HG02588 (cell line): ENCODE measurements at regions not wholly inside any gene's neighbourhood (a gene's known extent, or its start where the extent isn't known, plus 50 kb on each side); places are given as distances from the start of the nearest gene placed in this dataset.

Experiments used
- ATAC-seq: cut with Tn5 transposase; IDR thresholded peaks from one replicate; pipeline ENCODE4 v1.9.1; 2021; ENCODE audit warnings: mild to moderate bottlenecking, moderate library complexity; ENCODE audit not compliant: unreplicated experiment

- ATAC-seq = no peak
Observed at GRCh38 chr10:3417096-3417495, 244.5 kb upstream of the PITRM1 start.

GRCh38 chr10:3415878-3416605 is 243.5 kb upstream of the PITRM1 start:
- no peak for ATAC-seq

- no peak for ATAC-seq
Observed at GRCh38 chr10:3415038-3415736, 242.6 kb upstream of the PITRM1 start.

GRCh38 chr10:3414667-3415023 is 242.1 kb upstream of the PITRM1 start:
- ATAC-seq = no peak

- ATAC-seq = no peak
Observed at GRCh38 chr10:3413937-3414666, 241.5 kb upstream of the PITRM1 start.

- no peak for ATAC-seq
Observed at GRCh38 chr10:3412646-3413045, 240.1 kb upstream of the PITRM1 start.

GRCh38 chr10:3412071-3412582 is 239.5 kb upstream of the PITRM1 start:
- no peak for ATAC-seq

- ATAC-seq = no peak
Observed at GRCh38 chr10:3411044-3411443, 238.5 kb upstream of the PITRM1 start.

- ATAC-seq = no peak
Observed at GRCh38 chr10:3409928-3410327, 237.3 kb upstream of the PITRM1 start.

- no peak for ATAC-seq
Observed at GRCh38 chr10:3408603-3409365, 236.2 kb upstream of the PITRM1 start.

- ATAC-seq = no peak
Observed at GRCh38 chr10:3407208-3407607, 234.6 kb upstream of the PITRM1 start.

- no peak for ATAC-seq
Observed at GRCh38 chr10:3406556-3406955, 234.0 kb upstream of the PITRM1 start.

- ATAC-seq = no peak
Observed at GRCh38 chr10:3404381-3404780, 231.8 kb upstream of the PITRM1 start.

- no peak for ATAC-seq
Observed at GRCh38 chr10:3402187-3402751, 229.7 kb upstream of the PITRM1 start.

GRCh38 chr10:3401491-3401938 is 228.9 kb upstream of the PITRM1 start:
- no peak for ATAC-seq

- ATAC-seq = no peak
Observed at GRCh38 chr10:3400348-3400747, 227.8 kb upstream of the PITRM1 start.

GRCh38 chr10:3399756-3400155 is 227.2 kb upstream of the PITRM1 start:
- no peak for ATAC-seq

- ATAC-seq = no peak
Observed at GRCh38 chr10:3398825-3399646, 226.5 kb upstream of the PITRM1 start.

- no peak for ATAC-seq
Observed at GRCh38 chr10:3397846-3398245, 225.3 kb upstream of the PITRM1 start.

- no peak for ATAC-seq
Observed at GRCh38 chr10:3397231-3397630, 224.6 kb upstream of the PITRM1 start.
